ENCODE measurements at regions not wholly inside any gene's neighbourhood (a gene's known extent, or its start where the extent isn't known, plus 50 kb on each side); places are given as distances from the start of the nearest gene placed in this dataset.

DNA sequence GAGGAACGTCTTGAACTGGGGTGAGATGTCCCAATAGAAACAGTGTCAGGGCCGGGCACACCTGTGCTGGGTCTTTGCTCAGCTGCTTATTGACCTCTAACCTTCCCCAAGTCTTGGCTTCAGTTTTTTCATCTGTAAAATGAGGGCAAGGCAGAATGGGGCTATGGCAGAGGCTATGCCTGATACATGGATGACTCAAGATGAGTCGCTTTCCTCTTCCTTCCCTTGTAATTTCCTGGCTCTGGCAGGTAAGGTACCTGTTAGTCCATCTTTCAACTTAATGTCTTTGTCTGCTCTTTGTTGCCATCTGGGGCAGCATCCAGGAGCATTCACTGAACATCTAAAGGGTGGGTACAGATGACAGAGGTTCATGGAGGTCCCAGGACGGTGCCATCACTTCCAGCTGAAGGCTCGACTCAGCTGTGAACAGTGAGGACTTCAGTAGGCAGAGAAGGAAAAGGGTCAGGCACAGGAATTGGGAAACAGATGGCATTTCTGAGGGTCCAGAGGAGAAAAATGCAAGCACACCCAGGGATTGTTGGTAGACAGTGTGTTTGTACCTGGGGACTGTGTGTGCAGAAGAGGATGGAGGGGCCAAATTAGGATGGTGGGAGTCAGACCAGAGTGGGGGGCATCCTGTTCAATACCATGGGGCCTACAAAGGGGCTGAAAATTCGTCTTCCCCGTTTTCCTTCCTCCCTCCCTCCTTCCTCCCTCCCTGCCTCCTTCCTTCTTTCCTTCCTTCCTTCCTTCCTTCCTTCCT lies 268.3 kb downstream of the VRK1 start:
- TF ChIP-seq, protein P1, sequence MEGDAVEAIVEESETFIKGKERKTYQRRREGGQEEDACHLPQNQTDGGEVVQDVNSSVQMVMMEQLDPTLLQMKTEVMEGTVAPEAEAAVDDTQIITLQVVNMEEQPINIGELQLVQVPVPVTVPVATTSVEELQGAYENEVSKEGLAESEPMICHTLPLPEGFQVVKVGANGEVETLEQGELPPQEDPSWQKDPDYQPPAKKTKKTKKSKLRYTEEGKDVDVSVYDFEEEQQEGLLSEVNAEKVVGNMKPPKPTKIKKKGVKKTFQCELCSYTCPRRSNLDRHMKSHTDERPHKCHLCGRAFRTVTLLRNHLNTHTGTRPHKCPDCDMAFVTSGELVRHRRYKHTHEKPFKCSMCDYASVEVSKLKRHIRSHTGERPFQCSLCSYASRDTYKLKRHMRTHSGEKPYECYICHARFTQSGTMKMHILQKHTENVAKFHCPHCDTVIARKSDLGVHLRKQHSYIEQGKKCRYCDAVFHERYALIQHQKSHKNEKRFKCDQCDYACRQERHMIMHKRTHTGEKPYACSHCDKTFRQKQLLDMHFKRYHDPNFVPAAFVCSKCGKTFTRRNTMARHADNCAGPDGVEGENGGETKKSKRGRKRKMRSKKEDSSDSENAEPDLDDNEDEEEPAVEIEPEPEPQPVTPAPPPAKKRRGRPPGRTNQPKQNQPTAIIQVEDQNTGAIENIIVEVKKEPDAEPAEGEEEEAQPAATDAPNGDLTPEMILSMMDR (IDR thresholded peaks at IDR 0.05) = no peak
- no peak for TF ChIP-seq POLR2A (IDR thresholded peaks at IDR 0.05)
- TF ChIP-seq POLR2AphosphoS5 (IDR thresholded peaks at IDR 0.05) = no peak

Data from prostate gland (tissue), 2 donors.